BLaER1 (cell line): ENCODE measurements at regions not wholly inside any gene's neighbourhood (a gene's known extent, or its start where the extent isn't known, plus 50 kb on each side); places are given as distances from the start of the nearest gene placed in this dataset.

ENCODE experiments used
- H3K27ac ChIP-seq: shearing (Covaris generic); formaldehyde crosslinking; 2 replicates; pipeline ENCODE4 v1.8.1; 2022
- H3K27me3 ChIP-seq: shearing (Covaris generic); formaldehyde crosslinking; 2 replicates; pipeline ENCODE4 v1.8.1; 2022
- H3K36me3 ChIP-seq: shearing (Covaris generic); formaldehyde crosslinking; 2 replicates; pipeline ENCODE4 v1.8.1; 2022
- H3K4me1 ChIP-seq: shearing (Covaris generic); formaldehyde crosslinking; 2 replicates; pipeline ENCODE4 v1.8.1; 2022
- H3K4me2 ChIP-seq: shearing (Covaris generic); formaldehyde crosslinking; 2 replicates; pipeline ENCODE4 v1.8.1; 2022
- H3K4me3 ChIP-seq: shearing (Covaris generic); formaldehyde crosslinking; 2 replicates; pipeline ENCODE4 v1.8.1; 2022
- H3K9ac ChIP-seq: shearing (Covaris generic); formaldehyde crosslinking; 2 replicates; pipeline ENCODE4 v1.8.1; 2022
- H3K9me3 ChIP-seq: shearing (Covaris generic); formaldehyde crosslinking; 2 replicates; pipeline ENCODE4 v1.8.1; 2022
- H4K20me1 ChIP-seq: shearing (Covaris generic); formaldehyde crosslinking; 2 replicates; pipeline ENCODE4 v1.8.1; 2022
- Cebpa-rat ChIP-seq: shearing (Covaris generic); IDR thresholded peaks from 2 replicates; pipeline ENCODE4 v1.8.1; 2022

DNA sequence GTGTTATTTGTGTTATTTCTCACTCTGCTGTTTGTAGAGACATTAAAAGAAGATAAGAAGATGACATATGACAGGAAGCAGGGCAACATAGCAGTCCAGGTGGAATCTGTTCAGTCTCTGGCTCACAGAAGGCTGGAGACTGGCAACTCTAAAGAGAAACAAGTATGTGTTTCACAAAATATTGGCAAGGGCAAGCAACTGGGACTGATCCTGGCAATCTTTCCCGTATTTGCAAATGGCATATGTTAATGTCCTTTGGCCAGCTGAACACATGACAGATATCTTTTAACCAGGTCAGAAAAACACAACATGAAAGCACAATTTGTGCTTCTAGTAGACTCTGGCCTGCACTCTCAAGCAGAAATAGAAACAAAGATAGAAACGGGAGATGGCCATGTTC lies 1354.1 kb upstream of the EPHA6 start:
- TF ChIP-seq Cebpa-rat, result no peak
- Histone ChIP-seq H4K20me1 (no peaks in the 10 kb centered on the region), H3K27me3 (no peaks in the 10 kb centered on the region)

GRCh38 chr3:95462161-95462560 lies 1352.2 kb upstream of the EPHA6 start:
- no peaks in the 10 kb centered on the region for H3K4me1 ChIP-seq
- H4K20me1 ChIP-seq, result no peaks in the 10 kb centered on the region
- H3K9me3 ChIP-seq, result no peaks in the 10 kb centered on the region
- no peak overlapping the region for H3K4me2 ChIP-seq
- no peaks in the 10 kb centered on the region for H3K36me3 ChIP-seq
- H3K4me3 ChIP-seq, result no peak overlapping the region
- no peak for TF ChIP-seq Cebpa-rat
- no peak overlapping the region for H3K9ac ChIP-seq
- H3K27ac ChIP-seq, result no peak overlapping the region
- no peaks in the 10 kb centered on the region for H3K27me3 ChIP-seq

More for the DNA sequence above, 1354.1 kb upstream of the EPHA6 start:
- Histone ChIP-seq H3K9ac (no peak overlapping the region), H3K27ac (no peak overlapping the region), H3K4me2 (no peak overlapping the region), H3K4me1 (no peaks in the 10 kb centered on the region), H3K36me3 (no peaks in the 10 kb centered on the region), H3K4me3 (no peak overlapping the region), H3K9me3 (no peaks in the 10 kb centered on the region)

GRCh38 chr3:95464346-95464745 lies 1350.0 kb upstream of the EPHA6 start:
- no peak overlapping the region for H3K4me3 ChIP-seq
- TF ChIP-seq Cebpa-rat, result no peak

DNA sequence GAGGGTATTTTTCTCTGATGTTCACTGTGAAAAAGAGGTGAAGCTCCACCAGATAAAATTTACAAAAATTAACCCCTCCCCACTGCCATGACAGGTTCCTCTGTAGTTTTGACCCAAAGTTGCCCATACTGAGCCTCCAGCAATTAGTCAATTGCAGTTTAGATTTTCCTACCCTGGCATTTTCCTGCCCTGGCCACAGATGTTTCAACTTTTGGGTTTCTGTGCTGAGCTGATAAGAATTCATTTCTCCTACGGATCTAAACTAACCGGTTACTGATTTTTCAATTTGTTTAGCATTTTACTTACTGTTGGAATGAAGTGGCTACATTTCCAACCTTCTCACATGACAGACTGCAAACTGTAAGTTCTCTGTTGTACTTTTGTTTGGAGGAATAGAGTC lies 1346.1 kb upstream of the EPHA6 start:
- H3K4me3 ChIP-seq, result no peak overlapping the region
- TF ChIP-seq Cebpa-rat, result no peak
- H3K27ac ChIP-seq, result no peak overlapping the region
- H4K20me1 ChIP-seq, result no peaks in the 10 kb centered on the region
- H3K4me1 ChIP-seq, result no peaks in the 10 kb centered on the region
- H3K9ac ChIP-seq, result no peak overlapping the region
- H3K4me2 ChIP-seq, result no peak overlapping the region
- H3K9me3 ChIP-seq, result no peaks in the 10 kb centered on the region
- H3K36me3 ChIP-seq, result no peaks in the 10 kb centered on the region
- no peaks in the 10 kb centered on the region for H3K27me3 ChIP-seq

More at GRCh38 chr3:95464346-95464745, 1350.0 kb upstream of the EPHA6 start:
- H3K9me3 ChIP-seq, result no peaks in the 10 kb centered on the region
- H3K27me3 ChIP-seq, result no peaks in the 10 kb centered on the region
- no peak overlapping the region for H3K27ac ChIP-seq
- H3K9ac ChIP-seq, result no peak overlapping the region
- no peak overlapping the region for H3K4me2 ChIP-seq
- H3K36me3 ChIP-seq, result no peaks in the 10 kb centered on the region
- H3K4me1 ChIP-seq, result no peaks in the 10 kb centered on the region
- no peaks in the 10 kb centered on the region for H4K20me1 ChIP-seq

DNA sequence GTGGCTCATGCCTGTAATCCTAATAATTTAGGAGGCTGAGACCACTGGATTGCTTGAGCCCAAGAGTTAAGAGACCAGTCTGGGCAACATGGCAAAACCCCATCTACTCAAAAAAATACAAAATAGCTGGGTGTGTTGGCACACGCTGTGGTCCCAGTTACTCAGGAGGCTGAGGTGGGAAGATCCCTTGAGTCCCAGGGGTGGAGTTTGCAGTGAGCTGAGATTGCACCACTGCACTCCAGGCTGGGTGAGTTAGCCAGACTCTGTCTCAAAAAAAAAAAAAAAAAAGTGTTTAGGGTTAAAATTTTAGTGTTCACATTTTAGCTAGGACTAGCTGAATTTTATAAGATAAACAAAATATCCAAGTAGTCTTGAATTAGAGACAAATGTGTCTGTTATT lies 1340.1 kb upstream of the EPHA6 start:
- Histone ChIP-seq H3K36me3 (no peaks in the 10 kb centered on the region), H3K4me3 (no peak overlapping the region), H3K9ac (no peak overlapping the region), H3K27ac (no peak overlapping the region), H3K9me3 (no peaks in the 10 kb centered on the region), H4K20me1 (no peaks in the 10 kb centered on the region), H3K4me1 (no peaks in the 10 kb centered on the region), H3K4me2 (no peak overlapping the region), H3K27me3 (no peaks in the 10 kb centered on the region)
- no peak for TF ChIP-seq Cebpa-rat

GRCh38 chr3:95476534-95476933 lies 1337.9 kb upstream of the EPHA6 start:
- Histone ChIP-seq H3K27me3 (no peaks in the 10 kb centered on the region), H3K4me2 (no peak overlapping the region), H3K4me1 (no peaks in the 10 kb centered on the region), H3K9me3 (no peaks in the 10 kb centered on the region), H3K27ac (no peak overlapping the region), H4K20me1 (no peaks in the 10 kb centered on the region), H3K4me3 (no peak overlapping the region), H3K9ac (no peak overlapping the region), H3K36me3 (no peaks in the 10 kb centered on the region)
- TF ChIP-seq Cebpa-rat, result no peak

DNA sequence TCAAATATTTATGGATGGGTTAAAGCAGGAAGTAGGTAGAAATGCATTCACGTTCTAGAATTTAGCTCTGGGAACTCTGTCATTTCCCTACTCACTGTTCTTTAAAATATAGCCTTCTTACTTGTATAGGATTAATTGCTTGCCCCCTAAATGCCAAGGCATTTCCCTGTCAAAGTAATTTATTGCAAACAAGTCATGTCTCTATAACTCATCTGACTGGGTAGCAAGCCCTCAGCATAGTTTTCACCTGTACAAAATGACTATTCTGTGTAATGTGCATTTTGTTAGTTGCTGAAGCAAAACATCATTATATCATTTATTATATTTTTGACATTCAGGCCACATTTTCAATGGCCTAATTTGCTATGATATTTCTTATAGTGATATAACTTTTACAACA lies 1308.2 kb upstream of the EPHA6 start:
- no peaks in the 10 kb centered on the region for H4K20me1 ChIP-seq
- TF ChIP-seq Cebpa-rat, result no peak
- H3K27ac ChIP-seq, result no peak overlapping the region
- H3K9me3 ChIP-seq, result no peaks in the 10 kb centered on the region
- H3K4me3 ChIP-seq, result no peak overlapping the region
- no peaks in the 10 kb centered on the region for H3K36me3 ChIP-seq
- H3K9ac ChIP-seq, result no peak overlapping the region
- no peaks in the 10 kb centered on the region for H3K4me1 ChIP-seq
- H3K27me3 ChIP-seq, result no peaks in the 10 kb centered on the region
- H3K4me2 ChIP-seq, result no peak overlapping the region

GRCh38 chr3:95508124-95508523 lies 1306.3 kb upstream of the EPHA6 start:
- H3K27me3 ChIP-seq, result no peaks in the 10 kb centered on the region
- H3K4me2 ChIP-seq, result no peak overlapping the region
- H3K4me1 ChIP-seq, result no peaks in the 10 kb centered on the region
- H4K20me1 ChIP-seq, result no peaks in the 10 kb centered on the region
- no peak overlapping the region for H3K27ac ChIP-seq
- no peaks in the 10 kb centered on the region for H3K36me3 ChIP-seq
- no peak overlapping the region for H3K9ac ChIP-seq
- TF ChIP-seq Cebpa-rat, result no peak
- H3K9me3 ChIP-seq, result no peaks in the 10 kb centered on the region
- no peak overlapping the region for H3K4me3 ChIP-seq

- H3K4me2 ChIP-seq, result no peak overlapping the region
- TF ChIP-seq Cebpa-rat, result no peak
- H3K4me3 ChIP-seq, result no peak overlapping the region
- no peaks in the 10 kb centered on the region for H4K20me1 ChIP-seq
- H3K27me3 ChIP-seq, result no peaks in the 10 kb centered on the region
- H3K27ac ChIP-seq, result no peak overlapping the region
- H3K4me1 ChIP-seq, result no peaks in the 10 kb centered on the region
- no peak overlapping the region for H3K9ac ChIP-seq
- no peaks in the 10 kb centered on the region for H3K9me3 ChIP-seq
- no peaks in the 10 kb centered on the region for H3K36me3 ChIP-seq
Measured at GRCh38 chr3:95511828-95512227, 1302.6 kb upstream of the EPHA6 start.

- no peaks in the 10 kb centered on the region for H3K9me3 ChIP-seq
- no peak for TF ChIP-seq Cebpa-rat
- H3K4me1 ChIP-seq, result no peaks in the 10 kb centered on the region
- H3K27me3 ChIP-seq, result no peaks in the 10 kb centered on the region
- no peak overlapping the region for H3K4me3 ChIP-seq
- H3K9ac ChIP-seq, result no peak overlapping the region
- H3K27ac ChIP-seq, result no peak overlapping the region
- H3K4me2 ChIP-seq, result no peak overlapping the region
- H4K20me1 ChIP-seq, result no peaks in the 10 kb centered on the region
- no peaks in the 10 kb centered on the region for H3K36me3 ChIP-seq
Measured at GRCh38 chr3:95514260-95514659, 1300.1 kb upstream of the EPHA6 start.

DNA sequence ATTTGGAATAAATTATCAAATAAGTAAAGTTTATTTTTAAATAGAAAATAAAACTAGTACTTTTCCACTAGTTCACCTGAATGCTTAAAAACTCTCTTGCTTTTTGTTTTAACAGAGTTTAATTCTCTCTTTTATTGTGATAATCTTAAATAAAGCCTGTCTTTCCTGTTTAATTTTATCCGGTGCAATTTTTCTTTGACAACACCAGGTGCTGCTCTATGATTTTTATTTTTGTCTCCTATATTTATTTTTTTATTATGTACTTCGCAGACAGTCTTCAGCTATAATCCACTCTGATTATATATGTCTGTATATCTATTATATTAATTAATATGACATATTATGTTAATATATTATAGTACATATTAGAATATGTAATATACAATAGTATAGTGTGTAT lies 1293.0 kb upstream of the EPHA6 start:
- H3K4me1 ChIP-seq, result no peaks in the 10 kb centered on the region

More for the DNA sequence above, 1293.0 kb upstream of the EPHA6 start:
- Histone ChIP-seq H3K9me3 (no peaks in the 10 kb centered on the region), H3K4me2 (no peak overlapping the region), H4K20me1 (no peaks in the 10 kb centered on the region), H3K27ac (no peak overlapping the region), H3K36me3 (no peaks in the 10 kb centered on the region), H3K9ac (no peak overlapping the region), H3K27me3 (no peaks in the 10 kb centered on the region), H3K4me3 (no peak overlapping the region)
- no peak for TF ChIP-seq Cebpa-rat
